ACC112 (cell line): ENCODE measurements at regions not wholly inside any gene's neighbourhood (a gene's known extent, or its start where the extent isn't known, plus 50 kb on each side); places are given as distances from the start of the nearest gene placed in this dataset.

ENCODE experiments used
- H2AFZ ChIP-seq: fragments of 200-600 bp; sonication (generic); one replicate; pipeline ENCODE4 v1.6.0; 2017; ENCODE audit warnings: antibody characterized with exemption, low read length; ENCODE audit not compliant: unreplicated experiment
- H3K27ac ChIP-seq: fragments of 200-600 bp; sonication (generic); 2 replicates; pipeline ENCODE4 v1.5.1; 2014; ENCODE audit warnings: low read depth, mild to moderate bottlenecking, antibody characterized with exemption, low read length, moderate library complexity
- H3K27me3 ChIP-seq: fragments of 200-600 bp; sonication (generic); 2 replicates; pipeline ENCODE4 v1.6.1; 2014; ENCODE audit warnings: mild to moderate bottlenecking, antibody characterized with exemption, low read length, moderate library complexity, mixed read lengths; ENCODE audit not compliant: insufficient read depth
- H3K36me3 ChIP-seq: fragments of 200-600 bp; sonication (generic); 2 replicates; pipeline ENCODE4 v1.6.1; 2016; ENCODE audit warnings: mild to moderate bottlenecking, antibody characterized with exemption, low read length, moderate library complexity, mixed read lengths; ENCODE audit not compliant: insufficient read depth
- H3K4me1 ChIP-seq: fragments of 200-600 bp; sonication (generic); one replicate; pipeline ENCODE4 v1.6.1; 2016; ENCODE audit warnings: low read length, mixed read lengths; ENCODE audit not compliant: insufficient read depth, unreplicated experiment, control insufficient read depth
- H3K4me3 ChIP-seq: fragments of 200-600 bp; sonication (generic); 2 replicates; pipeline ENCODE4 v1.5.1; 2014; ENCODE audit warnings: mild to moderate bottlenecking, low read depth, low read length
- H3K79me2 ChIP-seq: fragments of 200-600 bp; sonication (generic); one replicate; pipeline ENCODE4 v1.6.0; 2016; ENCODE audit warnings: low read length; ENCODE audit not compliant: control insufficient read depth, unreplicated experiment, insufficient read depth

- Histone ChIP-seq H3K4me1 (peaks cover 12% of the 10 kb centered on the region), H2AFZ (no peak overlapping the region), H3K79me2 (no peaks in the 10 kb centered on the region), H3K36me3 (no peaks in the 10 kb centered on the region), H3K4me3 (no peak overlapping the region), H3K27ac (no peak overlapping the region), H3K27me3 (no peaks in the 10 kb centered on the region)
These were observed 173.3 kb downstream of the KCNE4 start for GRCh38 chr2:223225266-223225665.

DNA sequence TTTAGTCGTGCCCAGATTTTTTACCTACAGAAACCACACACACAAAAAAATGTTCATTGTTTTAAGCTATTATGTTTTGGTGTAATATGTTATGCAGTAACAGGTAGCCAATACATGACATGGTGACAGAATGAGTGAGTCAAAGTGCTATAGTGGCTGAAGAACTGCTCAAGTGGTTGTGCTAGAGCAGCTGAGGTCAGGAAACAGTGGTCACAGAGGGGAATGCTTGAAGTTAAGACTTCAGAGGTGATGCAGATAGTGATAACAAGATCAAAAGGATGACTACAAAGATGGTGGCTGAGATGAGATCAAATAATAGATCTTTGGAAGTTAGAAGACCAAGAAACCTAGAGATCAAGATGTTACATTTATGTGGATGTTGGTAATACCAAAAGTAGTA is 174.3 kb downstream of the KCNE4 start:
- Histone ChIP-seq H3K4me3 (no peak overlapping the region), H3K79me2 (no peaks in the 10 kb centered on the region), H3K36me3 (no peaks in the 10 kb centered on the region), H3K4me1 (peaks cover 12% of the 10 kb centered on the region), H3K27ac (no peak overlapping the region), H2AFZ (no peak overlapping the region), H3K27me3 (no peaks in the 10 kb centered on the region)

DNA sequence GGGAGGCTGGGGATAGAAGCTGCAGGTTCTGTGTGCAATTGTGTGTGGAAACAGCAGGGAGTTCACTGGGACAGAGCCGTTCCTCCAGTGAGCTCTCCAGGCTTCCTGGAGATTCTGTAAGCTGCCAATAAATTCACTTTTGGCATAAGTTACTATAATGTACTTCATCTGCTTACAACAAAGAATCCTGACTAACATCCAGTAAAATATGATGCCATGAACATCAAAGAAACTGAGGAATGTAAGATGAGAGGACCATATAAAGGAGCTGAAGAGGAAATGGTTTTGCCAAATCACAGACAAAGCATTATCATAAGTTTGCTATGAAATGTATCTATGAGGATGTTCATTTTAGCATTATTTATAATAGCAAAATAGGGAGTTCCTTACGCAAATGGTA is 175.3 kb downstream of the KCNE4 start:
- Histone ChIP-seq H2AFZ (no peak overlapping the region), H3K27ac (no peak overlapping the region), H3K4me3 (no peak overlapping the region), H3K79me2 (no peaks in the 10 kb centered on the region), H3K27me3 (0 out of 2 replicates have a peak, but pooled peaks cover 4% of the 10 kb centered on the region), H3K4me1 (peaks cover 9% of the 10 kb centered on the region), H3K36me3 (no peaks in the 10 kb centered on the region)

DNA sequence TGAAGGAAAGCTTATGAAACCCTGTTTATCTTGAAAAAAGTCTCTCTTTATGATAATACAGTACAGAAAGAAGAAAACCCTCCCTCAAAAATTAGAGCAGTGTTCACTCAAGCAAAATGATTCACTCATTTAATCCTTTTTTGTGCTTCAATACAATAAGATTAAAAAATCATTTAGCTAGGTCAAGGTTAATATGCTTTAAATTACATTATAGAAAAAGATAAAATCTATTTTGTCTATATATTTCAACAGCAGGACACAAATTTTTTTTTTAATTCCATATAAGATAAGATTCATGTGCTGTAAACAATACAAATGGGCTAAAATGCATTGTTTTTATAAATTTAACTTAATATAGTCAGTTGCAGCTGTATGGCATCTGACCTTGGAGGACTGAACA is 176.9 kb downstream of the KCNE4 start:
- Histone ChIP-seq H3K36me3 (no peaks in the 10 kb centered on the region), H3K27me3 (0 out of 2 replicates have a peak, but pooled peaks cover 4% of the 10 kb centered on the region), H3K4me1 (no peaks in the 10 kb centered on the region), H3K79me2 (no peaks in the 10 kb centered on the region), H2AFZ (no peak overlapping the region), H3K27ac (no peak overlapping the region), H3K4me3 (no peak overlapping the region)

GRCh38 chr2:223230352-223230751 is 178.4 kb downstream of the KCNE4 start:
- Histone ChIP-seq H3K27ac (no peak overlapping the region), H3K4me3 (no peak overlapping the region), H3K36me3 (no peaks in the 10 kb centered on the region), H3K4me1 (no peaks in the 10 kb centered on the region), H3K27me3 (0 out of 2 replicates have a peak, but pooled peaks cover 4% of the 10 kb centered on the region), H2AFZ (no peak overlapping the region), H3K79me2 (no peaks in the 10 kb centered on the region)

- Histone ChIP-seq H3K4me1 (no peaks in the 10 kb centered on the region), H3K79me2 (no peaks in the 10 kb centered on the region), H3K27ac (no peak overlapping the region), H3K27me3 (0 out of 2 replicates have a peak, but pooled peaks cover 4% of the 10 kb centered on the region), H3K4me3 (no peak overlapping the region), H3K36me3 (no peaks in the 10 kb centered on the region), H2AFZ (no peak overlapping the region)
These were observed 180.3 kb downstream of the KCNE4 start for GRCh38 chr2:223232285-223232684.

DNA sequence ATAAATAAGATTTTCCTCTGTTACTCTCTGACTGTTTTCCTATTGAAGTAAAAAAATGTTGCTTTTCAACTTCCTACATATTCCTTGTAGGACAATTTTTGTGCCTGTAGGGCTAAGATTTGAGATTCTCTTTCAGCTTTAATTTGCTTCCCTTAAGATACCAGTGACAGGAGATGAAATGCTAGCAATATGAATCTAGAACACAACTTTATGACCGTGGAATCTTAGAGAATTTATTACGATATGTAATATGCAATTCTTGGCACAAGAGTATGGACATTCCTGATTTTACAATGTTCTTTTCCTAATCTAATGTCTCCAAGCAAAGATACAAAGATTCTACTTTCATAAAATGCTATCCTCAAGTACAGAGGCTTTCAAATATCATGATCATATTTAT is 180.9 kb downstream of the KCNE4 start:
- H2AFZ ChIP-seq: no peak overlapping the region
- no peaks in the 10 kb centered on the region for H3K79me2 ChIP-seq
- 0 out of 2 replicates have a peak, but pooled peaks cover 4% of the 10 kb centered on the region for H3K27me3 ChIP-seq
- H3K4me3 ChIP-seq: no peak overlapping the region
- no peaks in the 10 kb centered on the region for H3K36me3 ChIP-seq
- H3K27ac ChIP-seq: no peak overlapping the region
- H3K4me1 ChIP-seq: no peaks in the 10 kb centered on the region

GRCh38 chr2:223235986-223236385 is 184.0 kb downstream of the KCNE4 start:
- H3K36me3 ChIP-seq: no peaks in the 10 kb centered on the region
- 0 out of 2 replicates have a peak, but pooled peaks cover 4% of the 10 kb centered on the region for H3K27me3 ChIP-seq
- H3K79me2 ChIP-seq: no peaks in the 10 kb centered on the region

GRCh38 chr2:223238301-223238700 is 186.3 kb downstream of the KCNE4 start:
- H3K36me3 ChIP-seq: no peaks in the 10 kb centered on the region
- H3K27me3 ChIP-seq: no peaks in the 10 kb centered on the region
- no peaks in the 10 kb centered on the region for H3K4me1 ChIP-seq
- no peaks in the 10 kb centered on the region for H3K79me2 ChIP-seq
- H2AFZ ChIP-seq: no peak overlapping the region
- H3K4me3 ChIP-seq: no peak overlapping the region
- H3K27ac ChIP-seq: no peak overlapping the region

More at GRCh38 chr2:223235986-223236385, 184.0 kb downstream of the KCNE4 start:
- H3K4me3 ChIP-seq: no peak overlapping the region
- H2AFZ ChIP-seq: no peak overlapping the region
- H3K27ac ChIP-seq: no peak overlapping the region
- H3K4me1 ChIP-seq: no peaks in the 10 kb centered on the region

DNA sequence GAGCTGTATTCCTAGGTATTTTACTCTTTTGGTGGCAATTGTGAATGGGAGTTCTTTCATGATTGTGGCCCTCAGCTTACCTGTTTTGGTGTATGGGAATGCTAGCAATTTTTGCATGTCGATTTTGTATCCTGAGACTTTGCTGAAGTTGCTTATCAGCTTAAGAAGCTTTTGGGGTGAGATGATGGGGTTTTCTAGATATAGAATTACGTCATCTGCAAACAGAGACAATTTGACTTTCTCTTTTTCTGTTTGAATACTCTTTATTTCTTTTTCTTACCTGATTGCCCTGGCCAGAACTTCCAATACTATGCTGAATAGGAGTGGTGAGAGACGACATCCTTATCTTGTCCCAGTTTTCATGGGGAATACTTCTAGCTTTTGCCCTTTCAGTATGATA is 191.2 kb downstream of the KCNE4 start:
- Histone ChIP-seq H2AFZ (no peak overlapping the region), H3K4me3 (no peak overlapping the region), H3K27me3 (no peaks in the 10 kb centered on the region), H3K27ac (no peak overlapping the region), H3K36me3 (no peaks in the 10 kb centered on the region), H3K4me1 (no peaks in the 10 kb centered on the region), H3K79me2 (no peaks in the 10 kb centered on the region)

- Histone ChIP-seq H3K4me3 (no peak overlapping the region), H3K4me1 (no peaks in the 10 kb centered on the region), H3K36me3 (no peaks in the 10 kb centered on the region), H3K79me2 (no peaks in the 10 kb centered on the region), H3K27ac (no peak overlapping the region), H2AFZ (no peak overlapping the region), H3K27me3 (no peaks in the 10 kb centered on the region)
These were observed 195.1 kb downstream of the KCNE4 start for GRCh38 chr2:223247136-223247535.
